Lower leg skin (tissue), 3 donors: ENCODE measurements at regions not wholly inside any gene's neighbourhood (a gene's known extent, or its start where the extent isn't known, plus 50 kb on each side); places are given as distances from the start of the nearest gene placed in this dataset.
A peak's percentile ranks its signal among the peaks of the same experiment; 100 is the strongest.

Source experiments
- POLR2A ChIP-seq, 2 donors: fragments of 450-650 bp; IDR thresholded peaks; one replicate each; pipeline ENCODE4 v1.6.1; 2016 to 2017; ENCODE audit warnings: antibody characterized with exemption in 2 of 2, mild to moderate bottlenecking in 1 of 2, moderate library complexity in 1 of 2
- TF ChIP-seq, protein P1 (sequence below), 3 donors: fragments of 450-650 bp; IDR thresholded peaks; one replicate each; pipeline ENCODE4 v1.5.1; 2016; ENCODE audit warnings: antibody characterized with exemption in 3 of 3, mild to moderate bottlenecking in 3 of 3, moderate library complexity in 2 of 3

DNA sequence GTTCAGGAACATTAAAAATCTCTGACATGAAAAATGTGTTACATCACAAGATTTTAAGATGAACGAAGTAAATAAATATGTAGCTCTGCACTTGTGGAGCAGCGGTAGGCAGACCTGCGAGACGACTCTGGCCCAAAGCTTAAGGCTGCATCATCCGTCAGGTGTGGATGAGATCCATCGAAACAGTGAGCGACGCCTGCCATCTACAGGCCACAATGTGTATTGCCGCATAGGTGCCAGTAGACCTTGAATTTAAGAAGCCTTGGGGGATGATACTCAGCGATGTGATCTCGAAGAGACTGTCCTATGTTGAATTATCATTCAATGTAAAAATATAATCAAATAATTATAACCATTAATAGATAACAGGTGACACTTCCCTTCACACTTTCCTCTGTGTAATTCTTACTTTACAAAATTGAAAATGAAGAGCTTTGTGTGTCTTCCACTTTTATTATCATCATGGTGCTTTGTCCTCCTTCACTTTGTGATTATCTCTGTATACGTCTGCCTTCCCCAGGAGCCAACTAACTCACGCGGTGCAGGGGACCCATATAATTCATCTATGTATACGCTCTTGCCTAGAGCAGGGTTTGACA, 851.0 kb downstream of the RAB28 start:
- TF ChIP-seq, protein P1, sequence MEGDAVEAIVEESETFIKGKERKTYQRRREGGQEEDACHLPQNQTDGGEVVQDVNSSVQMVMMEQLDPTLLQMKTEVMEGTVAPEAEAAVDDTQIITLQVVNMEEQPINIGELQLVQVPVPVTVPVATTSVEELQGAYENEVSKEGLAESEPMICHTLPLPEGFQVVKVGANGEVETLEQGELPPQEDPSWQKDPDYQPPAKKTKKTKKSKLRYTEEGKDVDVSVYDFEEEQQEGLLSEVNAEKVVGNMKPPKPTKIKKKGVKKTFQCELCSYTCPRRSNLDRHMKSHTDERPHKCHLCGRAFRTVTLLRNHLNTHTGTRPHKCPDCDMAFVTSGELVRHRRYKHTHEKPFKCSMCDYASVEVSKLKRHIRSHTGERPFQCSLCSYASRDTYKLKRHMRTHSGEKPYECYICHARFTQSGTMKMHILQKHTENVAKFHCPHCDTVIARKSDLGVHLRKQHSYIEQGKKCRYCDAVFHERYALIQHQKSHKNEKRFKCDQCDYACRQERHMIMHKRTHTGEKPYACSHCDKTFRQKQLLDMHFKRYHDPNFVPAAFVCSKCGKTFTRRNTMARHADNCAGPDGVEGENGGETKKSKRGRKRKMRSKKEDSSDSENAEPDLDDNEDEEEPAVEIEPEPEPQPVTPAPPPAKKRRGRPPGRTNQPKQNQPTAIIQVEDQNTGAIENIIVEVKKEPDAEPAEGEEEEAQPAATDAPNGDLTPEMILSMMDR (IDR thresholded peaks at IDR 0.05) = peak in 1 of 3 donors; percentile 40
- TF ChIP-seq POLR2A (IDR thresholded peaks at IDR 0.05) = no peak
